ENCODE measurements at regions not wholly inside any gene's neighbourhood (a gene's known extent, or its start where the extent isn't known, plus 50 kb on each side); places are given as distances from the start of the nearest gene placed in this dataset.

DNA sequence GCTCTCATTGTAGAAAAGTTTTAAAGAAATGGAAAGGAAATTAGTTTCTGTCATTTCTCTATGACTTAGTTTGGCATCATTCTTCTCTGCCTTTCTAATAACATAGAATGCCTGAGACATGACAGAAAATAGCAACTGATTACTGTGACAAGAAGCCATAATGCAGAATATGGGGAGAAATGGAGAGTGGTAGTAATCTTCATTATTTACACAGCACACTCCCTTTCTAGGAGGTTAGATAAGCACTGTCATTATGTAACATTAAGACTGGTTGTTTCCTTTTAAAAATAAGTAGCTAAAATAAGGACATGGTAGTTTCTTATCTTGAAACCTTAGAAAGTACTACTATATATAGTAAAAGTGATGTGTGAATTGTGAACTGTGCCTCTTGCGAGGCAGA is 1227.9 kb upstream of the PABPC4L start:
- TF ChIP-seq, protein P1, sequence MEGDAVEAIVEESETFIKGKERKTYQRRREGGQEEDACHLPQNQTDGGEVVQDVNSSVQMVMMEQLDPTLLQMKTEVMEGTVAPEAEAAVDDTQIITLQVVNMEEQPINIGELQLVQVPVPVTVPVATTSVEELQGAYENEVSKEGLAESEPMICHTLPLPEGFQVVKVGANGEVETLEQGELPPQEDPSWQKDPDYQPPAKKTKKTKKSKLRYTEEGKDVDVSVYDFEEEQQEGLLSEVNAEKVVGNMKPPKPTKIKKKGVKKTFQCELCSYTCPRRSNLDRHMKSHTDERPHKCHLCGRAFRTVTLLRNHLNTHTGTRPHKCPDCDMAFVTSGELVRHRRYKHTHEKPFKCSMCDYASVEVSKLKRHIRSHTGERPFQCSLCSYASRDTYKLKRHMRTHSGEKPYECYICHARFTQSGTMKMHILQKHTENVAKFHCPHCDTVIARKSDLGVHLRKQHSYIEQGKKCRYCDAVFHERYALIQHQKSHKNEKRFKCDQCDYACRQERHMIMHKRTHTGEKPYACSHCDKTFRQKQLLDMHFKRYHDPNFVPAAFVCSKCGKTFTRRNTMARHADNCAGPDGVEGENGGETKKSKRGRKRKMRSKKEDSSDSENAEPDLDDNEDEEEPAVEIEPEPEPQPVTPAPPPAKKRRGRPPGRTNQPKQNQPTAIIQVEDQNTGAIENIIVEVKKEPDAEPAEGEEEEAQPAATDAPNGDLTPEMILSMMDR (IDR thresholded peaks at IDR 0.05) = no peak
- TF ChIP-seq POLR2A (IDR thresholded peaks at IDR 0.05) = no peak
